GM19043 (cell line): ENCODE measurements at regions not wholly inside any gene's neighbourhood (a gene's known extent, or its start where the extent isn't known, plus 50 kb on each side); places are given as distances from the start of the nearest gene placed in this dataset.

Source experiments
- ATAC-seq: cut with Tn5 transposase; IDR thresholded peaks from one replicate; pipeline ENCODE4 v1.9.1; 2021; ENCODE audit warnings: low read depth; ENCODE audit not compliant: unreplicated experiment

- ATAC-seq: no peak
Measured at GRCh38 chr2:15851076-15851693, 89.2 kb upstream of the MYCN start.

- ATAC-seq: no peak
Measured at GRCh38 chr2:15852811-15853210, 87.5 kb upstream of the MYCN start.

- no peak for ATAC-seq
Measured at GRCh38 chr2:15853903-15854302, 86.4 kb upstream of the MYCN start.

- ATAC-seq: no peak
Measured at GRCh38 chr2:15855766-15856260, 84.5 kb upstream of the MYCN start.

GRCh38 chr2:15856318-15856717 is 84.0 kb upstream of the MYCN start:
- no peak for ATAC-seq

GRCh38 chr2:15858466-15858865 is 81.9 kb upstream of the MYCN start:
- no peak for ATAC-seq

GRCh38 chr2:15860051-15860663 is 80.2 kb upstream of the MYCN start:
- ATAC-seq: no peak

- no peak for ATAC-seq
Measured at GRCh38 chr2:15860760-15861159, 79.6 kb upstream of the MYCN start.

GRCh38 chr2:15861172-15861822 is 79.1 kb upstream of the MYCN start:
- ATAC-seq: no peak

GRCh38 chr2:15861898-15862297 is 78.5 kb upstream of the MYCN start:
- ATAC-seq: no peak

GRCh38 chr2:15863089-15863488 is 77.3 kb upstream of the MYCN start:
- no peak for ATAC-seq

GRCh38 chr2:15863494-15864175 is 76.7 kb upstream of the MYCN start:
- no peak for ATAC-seq

GRCh38 chr2:15864176-15864769 is 76.1 kb upstream of the MYCN start:
- no peak for ATAC-seq

GRCh38 chr2:15865923-15866322 is 74.4 kb upstream of the MYCN start:
- no peak for ATAC-seq

GRCh38 chr2:15866563-15867193 is 73.7 kb upstream of the MYCN start:
- ATAC-seq: no peak

- ATAC-seq: no peak
Measured at GRCh38 chr2:15867194-15868171, 72.9 kb upstream of the MYCN start.

GRCh38 chr2:15868186-15868585 is 72.2 kb upstream of the MYCN start:
- ATAC-seq: no peak

GRCh38 chr2:15868704-15869103 is 71.6 kb upstream of the MYCN start:
- no peak for ATAC-seq

GRCh38 chr2:15869396-15869795 is 71.0 kb upstream of the MYCN start:
- no peak for ATAC-seq
